ENCODE measurements at regions not wholly inside any gene's neighbourhood (a gene's known extent, or its start where the extent isn't known, plus 50 kb on each side); places are given as distances from the start of the nearest gene placed in this dataset.

GRCh38 chr13:39985071-39985470 lies 329.6 kb downstream of the COG6 start:
- Histone ChIP-seq H3K9me3 (no peaks in the 10 kb centered on the region), H3K36me3 (ENCODE audit: insufficient read depth in 1 of 2, low read depth in 1 of 2) (no peaks in the 10 kb centered on the region), H3K27me3 (ENCODE audit: insufficient read depth in 3 of 3, low read length in 2 of 3) (no peaks in the 10 kb centered on the region), H3K4me1 (no peaks in the 10 kb centered on the region), H3K27ac (no peak overlapping the region), H3K4me3 (no peak overlapping the region)
- intact Hi-C loops (cut with DNase I): no loop called here
- WGBS, 3 donors: 85 to 88% (median 85%) methylated on average over 4 of the region's 4 CpGs
- ATAC-seq (no peak), DNase-seq (no peak)
- TF ChIP-seq CTCF (IDR thresholded peaks at IDR 0.05): no peak

DNA sequence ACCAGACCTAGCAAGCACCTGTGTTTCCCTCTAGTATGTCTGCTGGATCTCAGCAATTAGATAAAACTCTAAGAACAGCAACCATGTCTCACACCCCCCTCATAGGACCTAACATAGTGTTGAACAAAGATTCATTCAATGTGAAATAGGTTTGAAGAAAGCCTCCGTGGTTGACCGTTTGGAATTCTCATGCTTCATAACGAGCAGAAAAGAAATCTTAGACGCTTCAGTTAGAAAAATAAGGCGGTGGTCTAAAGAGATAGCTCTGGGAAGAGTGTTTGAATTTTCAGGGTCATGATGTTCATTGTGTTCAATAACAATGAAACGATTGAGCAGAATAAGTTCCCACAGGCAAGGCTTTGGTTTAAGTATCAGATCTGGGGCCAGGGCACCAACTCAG lies 332.9 kb downstream of the COG6 start:
- Histone ChIP-seq H3K36me3 (ENCODE audit: insufficient read depth in 1 of 2, low read depth in 1 of 2) (no peaks in the 10 kb centered on the region), H3K4me3 (no peak overlapping the region), H3K27me3 (ENCODE audit: insufficient read depth in 3 of 3, low read length in 2 of 3) (no peaks in the 10 kb centered on the region), H3K27ac (no peak overlapping the region), H3K9me3 (no peaks in the 10 kb centered on the region), H3K4me1 (no peaks in the 10 kb centered on the region)
- WGBS, 3 donors: 63 to 80% (median 67%) methylated on average over 6 of the region's 6 CpGs
- no peak for TF ChIP-seq CTCF (IDR thresholded peaks at IDR 0.05)
- DNase-seq (no peak), ATAC-seq (no peak)
- intact Hi-C loops (cut with DNase I): no loop called here

DNA sequence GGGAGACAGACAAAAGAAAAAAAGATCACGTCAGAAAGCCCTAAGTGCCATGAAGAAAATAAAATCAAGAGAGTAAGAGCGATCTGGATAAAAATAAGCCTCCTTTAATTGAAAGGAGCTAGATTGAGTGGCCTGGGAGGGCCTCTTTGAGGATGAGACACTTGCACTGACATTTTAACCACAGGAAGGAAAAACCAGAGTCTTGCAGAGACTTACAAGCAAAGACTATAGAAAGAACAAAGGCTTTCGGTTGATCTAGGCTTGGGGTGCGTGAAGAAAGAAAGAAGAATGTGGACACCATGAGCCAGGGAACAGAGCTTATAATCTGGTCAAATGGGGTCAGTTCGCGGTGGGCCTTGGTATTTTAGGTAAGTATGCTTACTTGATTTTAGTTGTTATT lies 342.7 kb downstream of the COG6 start:
- Histone ChIP-seq H3K9me3 (no peaks in the 10 kb centered on the region), H3K4me3 (no peak overlapping the region), H3K36me3 (ENCODE audit: insufficient read depth in 1 of 2, low read depth in 1 of 2) (no peaks in the 10 kb centered on the region), H3K27me3 (ENCODE audit: insufficient read depth in 3 of 3, low read length in 2 of 3) (no peaks in the 10 kb centered on the region), H3K27ac (no peak overlapping the region), H3K4me1 (no peaks in the 10 kb centered on the region)
- TF ChIP-seq CTCF (IDR thresholded peaks at IDR 0.05): no peak
- DNase-seq (no peak), ATAC-seq (no peak)
- 91 to 96% (median 95%) methylated on average over 6 of the region's 6 CpGs for WGBS, 3 donors
- intact Hi-C loops (cut with DNase I): no loop called here

DNA sequence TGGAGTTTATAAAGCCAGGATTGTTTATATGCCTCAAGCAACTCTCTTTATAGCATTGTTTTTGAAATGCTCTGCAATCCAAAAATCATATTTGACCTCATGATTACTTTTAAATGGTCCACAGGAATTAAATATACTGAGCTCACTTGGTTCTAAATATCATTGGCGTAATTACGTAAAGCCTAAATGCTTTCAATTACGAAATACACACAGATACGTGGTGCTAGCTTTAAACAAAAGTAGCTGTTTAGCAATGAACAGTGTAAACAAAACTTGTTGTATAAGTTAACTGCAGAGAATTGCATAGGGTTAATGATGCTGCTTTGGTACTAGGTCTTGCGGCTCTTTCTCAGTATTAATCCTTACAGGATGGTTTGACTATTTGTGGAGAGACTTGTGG lies 346.6 kb downstream of the COG6 start:
- H3K36me3 ChIP-seq (ENCODE audit: insufficient read depth in 1 of 2, low read depth in 1 of 2): no peaks in the 10 kb centered on the region
- no peak overlapping the region for H3K4me3 ChIP-seq
- TF ChIP-seq CTCF (IDR thresholded peaks at IDR 0.05): no peak
- H3K4me1 ChIP-seq: no peaks in the 10 kb centered on the region
- H3K9me3 ChIP-seq: no peaks in the 10 kb centered on the region
- ATAC-seq (no peak), DNase-seq (no peak)
- H3K27ac ChIP-seq: no peak overlapping the region
- intact Hi-C loops (cut with DNase I): no loop called here
- 91 to 93% (median 92%) methylated on average over 5 of the region's 5 CpGs for WGBS, 3 donors
- no peaks in the 10 kb centered on the region for H3K27me3 ChIP-seq (ENCODE audit: insufficient read depth in 3 of 3, low read length in 2 of 3)

DNA sequence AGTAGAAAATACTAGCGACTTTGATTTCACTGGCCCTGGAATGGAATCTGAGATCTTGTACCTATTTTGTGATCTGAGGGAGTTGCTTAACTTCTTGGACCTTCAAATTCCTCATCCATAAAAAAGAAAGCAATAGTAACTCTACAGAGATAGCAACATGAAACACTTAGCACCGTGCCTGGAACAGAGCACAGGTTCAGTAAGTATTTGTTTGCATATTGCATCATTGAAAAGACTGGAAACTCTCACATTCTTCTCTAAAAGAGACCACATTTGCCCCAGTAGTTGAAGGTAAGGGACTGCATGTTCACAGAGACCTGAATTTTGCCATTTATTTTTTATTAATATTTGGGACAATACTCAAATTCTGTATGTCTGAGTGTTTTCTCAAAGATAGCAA lies 358.1 kb downstream of the COG6 start:
- Histone ChIP-seq H3K27me3 (ENCODE audit: insufficient read depth in 3 of 3, low read length in 2 of 3) (peaks cover 0 to 4% (median 0%) of the 10 kb centered on the region in 3 donors), H3K4me3 (no peak overlapping the region), H3K27ac (no peak overlapping the region), H3K36me3 (ENCODE audit: insufficient read depth in 1 of 2, low read depth in 1 of 2) (no peaks in the 10 kb centered on the region), H3K4me1 (no peaks in the 10 kb centered on the region), H3K9me3 (no peaks in the 10 kb centered on the region)
- no peak for TF ChIP-seq CTCF (IDR thresholded peaks at IDR 0.05)
- 84 to 90% (median 89%) methylated on average over 2 of the region's 2 CpGs for WGBS, 3 donors
- DNase-seq: no peak
- intact Hi-C loops (cut with DNase I): no loop called here
- ATAC-seq: no peak
